Spleen (tissue), 11 donors: ENCODE measurements at regions not wholly inside any gene's neighbourhood (a gene's known extent, or its start where the extent isn't known, plus 50 kb on each side); places are given as distances from the start of the nearest gene placed in this dataset.
A peak's percentile ranks its signal among the peaks of the same experiment; 100 is the strongest.
"Not testable (repeated sequence)": the region's sequence is repeated elsewhere in the genome, so short reads cannot be mapped to it uniquely, and the experiment has no call there.

Experiments used
- DNase-seq: peaks from one replicate; pipeline ENCODE4 v3.0.0-alpha.2; 2020
- H3K27ac ChIP-seq, 8 donors: fragments of 200-600 bp; sonication (generic) in 7 of 8; 1 replicate in 4 of 8; 2 replicates in 4 of 8; pipeline versions ENCODE4 v1.5.0 to v1.8.0; 2016 to 2021; ENCODE audit warnings: inconsistent platforms in 4 of 8, mild to moderate bottlenecking in 4 of 8, moderate library complexity in 1 of 8
- H3K27me3 ChIP-seq, 7 donors: fragments of 200-600 bp; sonication (generic) in 6 of 7; replicated peaks in 1 of 7; 1 replicate in 4 of 7; 2 replicates in 3 of 7; pipeline versions ENCODE4 v1.5.0 to v1.8.0; 2016 to 2021; ENCODE audit warnings: inconsistent platforms in 3 of 7, mild to moderate bottlenecking in 1 of 7
- H3K36me3 ChIP-seq, 6 donors: fragments of 200-600 bp; sonication (generic) in 5 of 6; 1 replicate in 4 of 6; 2 replicates in 2 of 6; pipeline versions ENCODE4 v1.5.0 to v1.8.0; 2016 to 2021; ENCODE audit warnings: inconsistent platforms in 2 of 6
- H3K4me1 ChIP-seq, 6 donors: fragments of 200-600 bp; sonication (generic) in 5 of 6; 1 replicate in 3 of 6; 2 replicates in 3 of 6; pipeline versions ENCODE4 v1.5.0 to v1.8.0; 2016 to 2021; ENCODE audit warnings: inconsistent platforms in 3 of 6
- H3K4me3 ChIP-seq, 8 donors: fragments of 200-600 bp; sonication (generic) in 7 of 8; 1 replicate in 4 of 8; 2 replicates in 4 of 8; pipeline versions ENCODE4 v1.5.0 to v1.8.0; 2016 to 2021; ENCODE audit warnings: inconsistent platforms in 4 of 8, mild to moderate bottlenecking in 4 of 8, moderate library complexity in 2 of 8
- H3K9me3 ChIP-seq, 8 donors: fragments of 200-600 bp; sonication (generic) in 7 of 8; 1 replicate in 4 of 8; 2 replicates in 4 of 8; pipeline versions ENCODE4 v1.5.0 to v1.8.0; 2016 to 2021; ENCODE audit warnings: inconsistent platforms in 4 of 8
- POLR2A ChIP-seq, 3 donors: fragments of 450-650 bp; IDR thresholded peaks; one replicate each; pipeline ENCODE4 v1.5.1; 2017; ENCODE audit warnings: antibody characterized with exemption in 3 of 3, mild to moderate bottlenecking in 1 of 3
- POLR2AphosphoS5 ChIP-seq, 3 donors: sonication (generic); formaldehyde crosslinking; IDR thresholded peaks; one replicate each; pipeline ENCODE4 v1.5.1; 2017; ENCODE audit warnings: antibody characterized with exemption in 3 of 3
- WGBS, 5 donors: extraction: QIAGEN DNeasy Blood & Tissue Kit in 3 of 5; methylation state at CpG; one replicate each; pipeline versions ENCODE4 v1.1.5 to v1.1.7; 2013 to 2018; 5-methylcytosine and 5-hydroxymethylcytosine counted together
- intact Hi-C: fragments of 100-400 bp; cut with DNase I; formaldehyde crosslinking; loops from one replicate; pipeline ENCODE4 v1.15.0; 2023; ENCODE audit warnings: low total_unique reads
- TF ChIP-seq, protein P1 (sequence below), 11 experiments: fragments of 200-600 bp in 7 of 11; fragments of 450-650 bp in 4 of 11; sonication (generic) in 4 of 11; IDR thresholded peaks in 8 of 11; conservative IDR thresholded peaks in 3 of 11; 1 replicate in 7 of 11; 2 replicates in 4 of 11; pipeline versions ENCODE4 v1.4.0 to v1.8.0; 2016 to 2021; ENCODE audit warnings: antibody characterized with exemption in 11 of 11, inconsistent platforms in 4 of 11, mild to moderate bottlenecking in 1 of 11
- donor health status: healthy with polysubstance abuse.
- donor health status: DM: no; HTN: no; CAD: no; lungs with moderate emphysema.
- donor health status: DM: no; HTN: no; CAD: no.
- donor health status: Bipolar disorder and iron deficiency.
- donor health status: healthy.
- donor health status: DM: no; HTN: no; CAD: no.
- donor health status: DM: yes; HTN: yes; CAD: no.

DNA sequence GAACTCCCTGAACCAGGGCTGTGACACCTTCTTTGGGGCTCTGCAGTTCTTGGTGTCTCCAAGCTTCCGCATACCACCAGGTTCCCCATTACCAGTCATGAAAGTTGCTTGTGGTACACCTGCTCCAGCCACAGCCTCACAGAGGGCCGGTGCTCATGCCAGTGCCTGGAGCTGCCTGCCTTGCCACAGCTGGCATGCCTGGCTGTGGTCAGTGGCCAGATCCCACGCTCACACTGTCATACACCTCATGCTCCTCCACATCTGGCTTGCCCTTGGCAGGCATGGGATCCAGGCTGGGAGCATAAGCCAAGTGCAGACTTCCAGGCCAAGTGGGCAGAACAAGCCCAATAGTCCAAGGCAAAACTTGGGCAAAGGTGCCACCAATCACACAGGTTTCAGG lies 1054.9 kb downstream of the SLITRK5 start:
- Histone ChIP-seq H3K36me3 (no peaks in the 10 kb centered on the region), H3K9me3 (peaks cover 0 to 32% (median 24%) of the 10 kb centered on the region in 8 donors), H3K27me3 (no peaks in the 10 kb centered on the region), H3K27ac (no peak overlapping the region), H3K4me1 (no peaks in the 10 kb centered on the region), H3K4me3 (no peak overlapping the region)
- intact Hi-C loops, result no loop called here
- WGBS, 5 donors, result 82 to 100% (median 92%) methylated on average over 1 to 3 of the region's 3 CpGs
- DNase-seq, result peak; percentile 69
- TF ChIP-seq, protein P1, sequence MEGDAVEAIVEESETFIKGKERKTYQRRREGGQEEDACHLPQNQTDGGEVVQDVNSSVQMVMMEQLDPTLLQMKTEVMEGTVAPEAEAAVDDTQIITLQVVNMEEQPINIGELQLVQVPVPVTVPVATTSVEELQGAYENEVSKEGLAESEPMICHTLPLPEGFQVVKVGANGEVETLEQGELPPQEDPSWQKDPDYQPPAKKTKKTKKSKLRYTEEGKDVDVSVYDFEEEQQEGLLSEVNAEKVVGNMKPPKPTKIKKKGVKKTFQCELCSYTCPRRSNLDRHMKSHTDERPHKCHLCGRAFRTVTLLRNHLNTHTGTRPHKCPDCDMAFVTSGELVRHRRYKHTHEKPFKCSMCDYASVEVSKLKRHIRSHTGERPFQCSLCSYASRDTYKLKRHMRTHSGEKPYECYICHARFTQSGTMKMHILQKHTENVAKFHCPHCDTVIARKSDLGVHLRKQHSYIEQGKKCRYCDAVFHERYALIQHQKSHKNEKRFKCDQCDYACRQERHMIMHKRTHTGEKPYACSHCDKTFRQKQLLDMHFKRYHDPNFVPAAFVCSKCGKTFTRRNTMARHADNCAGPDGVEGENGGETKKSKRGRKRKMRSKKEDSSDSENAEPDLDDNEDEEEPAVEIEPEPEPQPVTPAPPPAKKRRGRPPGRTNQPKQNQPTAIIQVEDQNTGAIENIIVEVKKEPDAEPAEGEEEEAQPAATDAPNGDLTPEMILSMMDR (IDR thresholded peaks at IDR 0.05 in 8 of 11, conservative IDR thresholded peaks at IDR 0.05 in 3 of 11), result no peak
- TF ChIP-seq POLR2A (IDR thresholded peaks at IDR 0.05), result no peak
- TF ChIP-seq POLR2AphosphoS5 (IDR thresholded peaks at IDR 0.05), result no peak

DNA sequence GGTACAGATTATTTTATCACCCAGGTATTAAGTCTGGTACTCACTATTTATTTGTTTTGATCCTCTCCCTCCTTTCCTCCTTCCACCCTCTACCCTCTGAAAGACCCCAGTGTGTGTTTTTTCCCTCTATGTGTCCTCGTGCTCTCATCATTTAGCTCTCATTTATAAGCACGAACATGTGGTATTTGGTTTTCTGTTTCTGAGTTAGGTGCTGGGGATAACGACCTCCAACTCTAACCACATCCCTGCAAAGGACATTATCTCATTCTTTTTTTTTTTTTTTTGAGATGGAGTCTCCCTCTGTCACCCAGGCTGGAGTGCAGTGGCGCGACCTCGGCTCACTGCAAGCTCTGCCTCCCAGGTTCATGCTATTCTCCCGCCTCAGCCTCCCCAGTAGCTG lies 1056.1 kb downstream of the SLITRK5 start:
- DNase-seq, H3K4me3 ChIP-seq, H3K27ac ChIP-seq, H3K36me3 ChIP-seq, intact Hi-C loops, H3K27me3 ChIP-seq, H3K4me1 ChIP-seq: not testable (repeated sequence)
- peaks cover 0 to 32% (median 24%) of the 10 kb centered on the region in 8 donors for H3K9me3 ChIP-seq
- 78 to 81% (median 80%) methylated on average over 7 of the region's 7 CpGs for WGBS, 5 donors

DNA sequence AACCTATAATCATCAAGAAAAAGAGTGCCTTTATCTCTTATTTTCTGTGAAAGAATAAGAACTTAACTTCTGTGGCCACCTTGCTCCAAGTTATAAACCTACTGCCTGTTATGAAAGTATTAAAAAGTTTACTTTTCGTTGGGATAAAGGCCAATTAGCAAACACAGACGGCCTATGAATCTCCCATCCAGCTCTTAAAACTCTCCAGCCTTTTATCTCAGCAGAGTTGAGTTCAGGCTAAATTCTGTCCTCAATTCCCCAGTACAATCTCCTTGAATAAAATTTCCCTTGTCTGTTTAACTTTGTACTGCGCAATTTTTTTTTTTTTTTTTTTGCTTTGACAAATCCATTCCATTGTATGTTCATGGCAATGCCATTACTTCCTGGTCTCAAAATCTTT lies 1058.4 kb downstream of the SLITRK5 start:
- Histone ChIP-seq H3K4me3 (no peak overlapping the region), H3K9me3 (peaks cover 0 to 19% (median 14%) of the 10 kb centered on the region in 8 donors), H3K27me3 (no peaks in the 10 kb centered on the region), H3K36me3 (no peaks in the 10 kb centered on the region), H3K27ac (no peak overlapping the region), H3K4me1 (no peaks in the 10 kb centered on the region)
- intact Hi-C loops, result no loop called here
- 76 to 91% (median 86%) methylated on average over 3 of the region's 3 CpGs for WGBS, 5 donors
- no peak for TF ChIP-seq POLR2A (IDR thresholded peaks at IDR 0.05)
- DNase-seq, result no peak

DNA sequence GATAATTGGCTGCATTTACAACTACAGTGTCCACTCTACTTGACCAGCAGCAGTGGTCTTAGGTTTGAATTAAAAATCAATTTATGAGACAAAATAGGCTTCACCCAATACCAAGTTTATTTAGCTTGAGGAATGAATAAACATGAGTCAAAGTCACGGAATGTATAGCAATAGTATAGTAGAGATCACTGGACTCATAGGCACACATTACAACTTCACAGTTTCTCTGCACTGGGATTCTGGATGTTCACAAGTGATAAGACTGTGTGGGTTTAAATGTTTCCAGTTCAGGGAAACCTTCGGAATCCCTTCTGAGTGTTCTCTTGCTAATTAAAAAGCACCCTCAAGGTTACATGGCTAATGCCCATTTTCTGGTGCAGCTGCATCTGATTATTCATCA lies 1064.9 kb downstream of the SLITRK5 start:
- H3K4me3 ChIP-seq, result no peak overlapping the region
- no peaks in the 10 kb centered on the region for H3K36me3 ChIP-seq
- no peaks in the 10 kb centered on the region for H3K27me3 ChIP-seq
- 65 to 83% (median 75%) methylated on average over 2 of the region's 2 CpGs for WGBS, 5 donors
- intact Hi-C loops, result no loop called here
- TF ChIP-seq, protein P1 (IDR thresholded peaks at IDR 0.05 in 8 of 11, conservative IDR thresholded peaks at IDR 0.05 in 3 of 11), result no peak
- TF ChIP-seq POLR2A (IDR thresholded peaks at IDR 0.05) (no peak), POLR2AphosphoS5 (IDR thresholded peaks at IDR 0.05) (no peak)
- H3K27ac ChIP-seq, result no peak overlapping the region
- peaks cover 0 to 13% (median 0%) of the 10 kb centered on the region in 8 donors for H3K9me3 ChIP-seq
- no peak for DNase-seq
- no peaks in the 10 kb centered on the region for H3K4me1 ChIP-seq

DNA sequence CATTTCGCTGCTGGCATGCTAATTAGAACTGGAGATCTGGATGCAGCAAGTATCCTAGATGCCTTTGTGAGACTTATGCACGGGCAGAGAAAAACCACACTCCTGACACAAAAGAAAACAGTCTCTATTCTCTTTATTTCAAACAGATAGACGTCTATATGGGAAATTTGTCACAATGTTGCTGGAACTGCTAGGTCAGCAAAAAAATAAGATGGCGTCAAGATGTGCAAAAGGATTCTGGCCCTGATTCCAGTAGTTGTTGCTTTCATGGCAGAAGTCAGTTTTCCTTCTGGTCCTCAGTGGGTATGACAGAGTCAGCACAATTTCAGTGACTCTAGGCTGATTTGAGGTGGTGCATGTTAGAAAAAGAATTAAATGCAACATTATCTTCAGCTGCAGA lies 1068.0 kb downstream of the SLITRK5 start:
- Histone ChIP-seq H3K4me1 (no peaks in the 10 kb centered on the region), H3K27me3 (no peaks in the 10 kb centered on the region), H3K4me3 (no peak overlapping the region), H3K27ac (no peak overlapping the region), H3K36me3 (no peaks in the 10 kb centered on the region), H3K9me3 (peaks cover 0 to 23% (median 0%) of the 10 kb centered on the region in 8 donors)
- no peak for DNase-seq
- TF ChIP-seq, protein P1 (IDR thresholded peaks at IDR 0.05 in 8 of 11, conservative IDR thresholded peaks at IDR 0.05 in 3 of 11), result no peak
- TF ChIP-seq POLR2AphosphoS5 (IDR thresholded peaks at IDR 0.05) (no peak), POLR2A (IDR thresholded peaks at IDR 0.05) (no peak)
- intact Hi-C loops, result no loop called here
- 80 to 88% (median 84%) methylated on average over 4 of the region's 4 CpGs for WGBS, 5 donors
